GM18907 (cell line): ENCODE measurements at regions not wholly inside any gene's neighbourhood (a gene's known extent, or its start where the extent isn't known, plus 50 kb on each side); places are given as distances from the start of the nearest gene placed in this dataset.
A peak's percentile ranks its signal among the peaks of the same experiment; 100 is the strongest.

Source experiments
- ATAC-seq: cut with Tn5 transposase; IDR thresholded peaks from one replicate; pipeline ENCODE4 v1.9.1; 2021; ENCODE audit warnings: mild to moderate bottlenecking, moderate library complexity; ENCODE audit not compliant: unreplicated experiment

DNA sequence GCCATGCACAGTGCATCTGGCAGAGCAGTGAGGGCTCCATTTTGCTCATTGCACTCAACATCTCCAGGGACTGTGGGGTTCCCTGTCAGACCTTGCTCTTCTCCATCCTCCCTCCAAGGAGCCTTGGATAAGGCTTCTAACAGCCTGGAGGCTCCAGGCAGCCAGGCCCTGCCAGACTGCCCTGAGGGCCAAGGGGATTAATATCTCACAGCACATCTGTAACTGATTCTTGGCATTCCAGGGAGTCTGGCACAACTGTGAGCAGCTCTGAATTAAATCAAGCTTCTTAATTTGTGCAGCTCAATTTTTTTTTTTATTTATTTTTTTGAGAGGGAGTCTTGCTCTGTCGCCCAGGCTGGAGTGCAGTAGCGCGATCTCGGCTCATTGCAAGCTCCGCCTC, 224.5 kb upstream of the PGRMC2 start:
- ATAC-seq: no peak

DNA sequence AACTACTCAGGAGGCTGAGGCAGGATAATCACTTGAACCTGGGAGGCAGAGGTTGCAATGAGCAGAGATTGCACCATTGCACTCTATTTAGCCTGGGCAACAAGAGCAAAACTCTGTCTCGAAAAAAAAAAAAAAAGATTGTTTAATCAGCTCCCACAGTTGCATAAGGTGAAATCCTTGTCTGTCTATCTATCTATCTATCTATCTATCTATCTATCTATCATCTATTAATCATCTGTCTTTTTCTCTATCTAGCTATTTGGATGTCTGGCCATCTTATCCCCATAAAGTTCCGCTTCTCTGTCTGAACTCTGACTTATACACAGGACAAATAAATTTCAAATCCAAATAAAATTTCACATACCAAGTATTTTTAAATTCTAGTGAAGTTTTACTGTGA, 223.2 kb upstream of the PGRMC2 start:
- no peak for ATAC-seq

DNA sequence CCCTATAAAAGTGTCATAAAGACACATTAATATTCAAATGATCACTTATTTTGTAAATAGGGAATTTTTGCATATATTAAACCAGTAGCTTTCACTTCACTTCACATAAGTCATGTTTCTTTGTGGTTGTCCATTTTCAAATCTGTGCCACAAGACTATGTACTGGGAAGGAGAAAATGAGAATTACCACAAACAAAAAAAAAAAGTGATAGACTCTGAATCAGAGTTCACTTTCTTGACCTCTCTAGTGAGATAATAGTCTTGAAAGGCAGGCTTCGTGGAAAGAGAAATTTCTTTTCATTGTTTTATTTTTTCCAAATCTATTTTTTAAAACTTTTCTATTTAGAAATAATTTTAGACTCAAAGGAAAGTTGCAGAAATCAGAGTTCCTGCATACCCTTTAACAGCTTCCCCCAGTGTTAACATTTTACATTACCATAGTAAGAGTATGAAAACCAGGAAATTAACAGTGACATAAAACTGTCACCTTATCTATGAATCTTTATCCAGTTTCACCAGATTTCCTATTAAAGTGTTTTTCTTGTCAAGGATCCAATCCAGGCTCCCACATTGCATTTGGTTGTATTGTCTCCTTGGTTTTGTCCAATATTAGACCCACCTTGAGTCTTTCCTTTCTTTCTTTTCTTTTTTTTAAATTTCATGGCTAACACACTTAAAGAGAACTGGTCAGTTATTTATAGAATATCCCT, 215.4 kb upstream of the PGRMC2 start:
- ATAC-seq: no peak

DNA sequence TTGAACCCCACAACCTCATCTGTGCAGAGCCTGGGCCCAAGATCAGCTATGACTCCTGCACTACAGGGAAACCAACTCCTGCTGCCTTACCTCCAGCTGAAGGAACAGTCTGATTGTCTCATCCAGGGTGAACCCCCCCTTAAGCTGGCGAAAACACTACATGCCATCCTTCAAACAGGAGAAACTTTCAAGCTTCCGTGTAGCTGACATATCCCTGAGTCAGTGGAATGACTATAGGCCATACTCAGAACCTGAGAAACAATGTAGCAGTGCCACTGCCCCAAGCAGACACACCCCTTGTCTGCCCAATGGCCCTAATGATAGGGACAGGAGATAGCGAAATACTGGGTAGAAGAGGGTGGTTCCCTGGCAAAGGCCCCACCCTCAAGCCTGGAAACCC, 213.6 kb upstream of the PGRMC2 start:
- no peak for ATAC-seq

DNA sequence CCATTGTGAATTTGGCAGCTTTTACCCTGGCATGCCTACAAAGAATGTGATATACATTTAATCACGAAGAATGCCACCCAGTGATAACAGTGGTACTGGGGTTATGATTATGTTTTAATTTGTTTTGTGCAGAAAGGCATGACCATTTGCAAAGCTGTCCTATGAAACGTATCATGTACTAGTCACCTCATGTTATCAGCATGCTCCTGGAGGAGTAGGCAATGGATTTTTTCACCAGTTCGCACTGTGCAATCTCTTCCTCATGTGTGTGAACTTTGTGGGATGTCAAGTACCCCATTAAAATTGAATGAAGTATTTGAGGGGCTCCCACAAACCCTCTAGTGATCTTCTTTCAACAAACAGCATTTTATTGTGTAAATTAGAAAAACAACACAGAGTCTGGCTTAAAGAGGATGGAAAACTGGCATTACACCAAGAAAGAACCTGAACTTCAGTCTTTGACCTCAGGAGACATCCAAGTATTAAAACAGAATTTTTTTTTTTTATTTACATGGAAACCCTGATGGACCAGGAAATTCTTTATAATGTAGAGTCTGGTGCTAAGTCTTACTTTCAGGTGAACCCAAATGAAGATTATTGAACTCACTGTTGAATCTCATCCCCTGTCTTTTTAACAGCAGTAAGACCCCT, 200.6 kb upstream of the PGRMC2 start:
- ATAC-seq: no peak

DNA sequence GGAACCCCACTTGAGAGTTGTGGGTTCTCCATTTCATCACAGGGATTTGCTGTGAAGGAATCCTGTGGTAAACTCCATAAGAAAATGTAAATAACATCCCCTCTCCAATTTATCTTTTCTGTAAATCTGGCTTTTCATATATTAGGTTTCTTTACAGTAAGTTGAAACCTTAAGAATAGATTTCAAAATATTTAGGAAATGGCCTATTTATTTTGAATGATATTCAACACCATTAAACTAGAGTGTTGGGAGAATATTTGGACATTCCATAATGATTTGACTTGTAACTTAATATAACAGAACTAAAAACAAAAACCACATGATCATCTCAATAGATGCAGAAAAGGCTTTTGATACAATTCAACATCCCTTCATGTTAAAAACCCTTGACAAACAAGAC, 197.3 kb upstream of the PGRMC2 start:
- ATAC-seq: no peak

DNA sequence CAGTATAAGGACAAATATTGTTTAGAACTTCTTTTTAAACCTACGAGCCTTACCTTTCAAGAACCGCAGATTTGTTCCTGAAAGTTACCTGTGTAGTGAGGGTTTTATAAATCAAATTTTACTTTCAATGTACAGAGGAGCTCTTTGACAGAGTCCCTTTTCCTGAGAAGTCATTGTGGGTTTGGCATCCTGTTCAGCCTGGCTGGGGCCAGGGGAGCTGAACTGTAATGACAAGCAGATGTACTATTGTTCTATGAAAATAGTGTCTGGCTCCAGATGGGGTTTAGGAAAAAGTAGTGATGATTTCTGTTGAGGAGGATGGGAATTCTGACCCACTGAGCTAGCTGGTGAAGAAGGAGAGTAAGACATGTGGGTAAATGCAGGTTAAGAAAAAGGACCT, 196.2 kb upstream of the PGRMC2 start:
- ATAC-seq: no peak

DNA sequence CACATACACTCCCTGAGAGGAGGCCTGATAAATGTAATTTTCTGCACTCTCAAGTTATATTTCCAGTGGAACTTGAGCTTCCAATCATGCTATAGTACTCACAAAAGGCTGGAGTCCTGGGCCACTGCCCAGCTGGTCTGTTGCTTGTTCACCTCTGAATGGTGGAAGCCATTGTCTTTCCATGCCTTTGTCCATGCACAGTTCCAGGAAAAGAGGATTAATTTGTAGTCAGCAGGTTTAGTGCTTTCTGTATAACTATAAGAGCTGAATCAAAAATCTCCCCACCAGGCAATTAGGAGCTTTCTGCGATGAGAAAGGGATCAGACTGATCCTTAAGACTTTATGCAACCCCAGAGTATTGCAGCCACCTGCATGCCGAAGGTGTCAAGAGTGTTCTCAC, 195.4 kb upstream of the PGRMC2 start:
- no peak for ATAC-seq

DNA sequence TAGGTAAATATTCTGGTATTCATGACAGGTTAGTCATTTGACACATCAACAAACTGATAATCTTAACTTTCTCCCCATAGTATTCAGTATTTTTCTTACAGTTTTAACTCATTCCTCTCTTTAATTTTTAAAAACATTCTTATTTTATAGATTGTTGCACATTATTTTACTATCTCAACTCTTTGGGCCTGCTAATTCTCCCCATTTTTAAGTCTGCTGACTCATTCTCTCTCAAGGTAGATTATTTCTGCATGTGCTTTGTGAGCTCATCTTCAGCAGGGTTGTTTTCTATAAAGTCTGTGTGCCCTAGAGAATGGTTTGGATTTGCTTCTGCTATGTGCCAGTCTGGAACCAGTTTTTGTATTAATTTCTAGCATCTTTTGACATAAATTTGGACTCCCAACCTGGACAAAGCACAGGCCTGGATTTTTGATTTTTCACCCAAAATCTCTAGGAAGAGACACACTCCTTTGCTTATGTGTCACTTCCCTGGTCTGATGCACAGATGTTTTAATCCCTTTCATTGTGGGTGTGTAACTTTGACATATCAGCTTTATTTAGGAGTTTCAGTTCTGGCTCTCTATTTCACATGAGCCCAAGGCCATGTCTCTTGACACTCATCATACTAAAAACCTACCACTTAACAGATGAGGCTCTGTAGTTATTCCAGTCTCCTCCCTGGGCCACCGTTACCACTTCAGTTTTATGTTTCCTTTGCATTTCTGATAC, 194.3 kb upstream of the PGRMC2 start:
- ATAC-seq: no peak

DNA sequence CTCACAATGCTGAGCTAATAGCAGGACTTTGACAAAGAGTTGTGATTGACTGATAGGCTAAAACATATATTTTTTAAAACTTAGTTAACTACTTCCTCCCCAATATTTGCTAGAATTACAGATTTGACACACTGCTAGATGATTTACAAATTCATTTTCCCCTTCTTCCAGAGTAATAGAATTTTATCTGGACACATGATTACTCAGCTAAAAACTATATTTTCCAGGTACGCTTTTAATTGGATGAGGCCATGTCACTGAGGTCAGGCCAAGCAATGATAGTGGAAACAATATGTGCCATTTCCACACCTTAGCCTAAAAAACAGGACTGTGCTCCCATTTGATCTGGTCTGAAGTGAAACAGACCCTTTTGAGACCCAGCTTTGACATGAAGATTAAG, 193.3 kb upstream of the PGRMC2 start:
- no peak for ATAC-seq

DNA sequence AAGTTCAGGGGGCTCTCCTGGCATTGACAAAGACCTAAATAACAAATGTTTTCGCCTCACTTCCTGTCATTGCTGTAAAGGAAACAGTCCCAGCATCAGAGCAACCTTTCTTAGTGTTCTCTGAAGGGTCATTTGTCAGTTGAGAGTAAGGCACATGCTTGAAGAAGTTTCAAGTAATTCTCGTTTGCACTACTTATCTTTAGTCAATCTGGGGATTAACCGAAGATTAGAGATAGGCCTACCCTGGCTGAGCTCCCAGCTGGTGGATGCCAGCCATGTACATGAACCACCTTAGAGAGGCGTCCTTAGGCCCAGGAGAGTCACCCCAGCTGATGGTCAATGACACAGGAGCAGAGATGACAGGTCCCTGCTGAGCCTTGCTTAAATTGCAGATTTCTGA, 189.9 kb upstream of the PGRMC2 start:
- no peak for ATAC-seq

DNA sequence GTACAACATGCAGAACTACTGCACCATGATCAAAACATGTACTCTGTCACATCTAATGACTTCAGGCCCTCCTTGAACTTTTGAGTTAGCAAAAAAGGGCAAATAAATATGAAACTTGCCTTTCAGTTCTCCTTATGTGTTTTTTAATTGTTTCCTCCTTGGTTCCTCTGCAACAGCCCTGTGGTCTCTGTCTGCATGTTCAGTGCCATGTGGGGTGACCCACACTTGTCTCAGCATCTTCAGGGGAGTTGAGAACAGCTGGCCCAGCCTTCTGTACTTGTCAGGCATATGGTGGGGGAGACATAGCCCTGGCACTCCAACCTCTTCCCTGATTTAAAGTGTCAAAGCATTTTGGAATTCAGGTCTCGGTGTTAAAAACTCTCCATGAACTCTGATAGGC, 188.0 kb upstream of the PGRMC2 start:
- ATAC-seq: no peak

DNA sequence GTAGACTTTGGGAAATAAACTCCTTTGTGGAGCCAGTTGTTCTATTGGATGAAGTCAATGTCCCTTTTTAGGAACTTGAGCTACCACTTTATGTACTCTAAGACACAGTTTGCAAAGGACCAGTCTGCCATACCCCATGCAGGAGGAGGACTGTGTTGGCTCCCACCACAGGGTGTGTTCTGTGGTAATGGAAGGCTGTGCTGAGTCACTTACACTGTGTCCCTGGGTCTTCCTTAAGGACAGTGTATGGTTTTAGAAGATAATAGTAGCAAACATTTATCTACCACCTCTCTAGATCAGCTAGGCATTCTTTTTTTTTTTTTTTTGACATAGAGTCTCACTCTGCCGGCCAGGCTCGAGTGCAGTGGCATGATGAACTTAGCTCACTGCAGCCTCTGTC, 184.0 kb upstream of the PGRMC2 start:
- ATAC-seq: no peak

DNA sequence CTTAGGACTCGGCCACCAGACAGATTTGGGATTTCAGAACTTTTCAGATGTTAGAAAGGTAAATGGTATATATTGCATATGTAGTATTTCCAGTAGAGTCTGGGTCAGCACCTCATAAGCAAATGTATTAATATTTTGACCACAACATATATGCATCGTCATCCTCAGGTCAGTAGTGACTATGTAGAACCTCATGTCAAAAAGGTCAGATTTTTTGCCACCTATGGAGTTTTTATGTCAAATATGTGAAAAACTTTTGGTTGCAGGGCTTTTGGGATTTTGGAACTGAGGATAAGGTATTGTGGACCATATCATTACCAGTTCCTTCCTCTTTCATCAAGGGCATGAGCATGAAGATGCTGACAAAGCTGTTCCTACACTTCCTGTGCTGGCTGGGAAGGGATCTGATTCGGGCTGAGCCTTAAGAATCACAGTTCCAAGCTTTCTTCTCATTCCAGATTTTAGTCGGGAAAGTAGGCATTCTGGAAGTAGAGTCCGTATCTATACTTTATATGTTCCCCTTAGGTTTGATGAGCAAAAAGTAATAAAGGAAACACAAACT, 183.0 kb upstream of the PGRMC2 start:
- no peak for ATAC-seq

DNA sequence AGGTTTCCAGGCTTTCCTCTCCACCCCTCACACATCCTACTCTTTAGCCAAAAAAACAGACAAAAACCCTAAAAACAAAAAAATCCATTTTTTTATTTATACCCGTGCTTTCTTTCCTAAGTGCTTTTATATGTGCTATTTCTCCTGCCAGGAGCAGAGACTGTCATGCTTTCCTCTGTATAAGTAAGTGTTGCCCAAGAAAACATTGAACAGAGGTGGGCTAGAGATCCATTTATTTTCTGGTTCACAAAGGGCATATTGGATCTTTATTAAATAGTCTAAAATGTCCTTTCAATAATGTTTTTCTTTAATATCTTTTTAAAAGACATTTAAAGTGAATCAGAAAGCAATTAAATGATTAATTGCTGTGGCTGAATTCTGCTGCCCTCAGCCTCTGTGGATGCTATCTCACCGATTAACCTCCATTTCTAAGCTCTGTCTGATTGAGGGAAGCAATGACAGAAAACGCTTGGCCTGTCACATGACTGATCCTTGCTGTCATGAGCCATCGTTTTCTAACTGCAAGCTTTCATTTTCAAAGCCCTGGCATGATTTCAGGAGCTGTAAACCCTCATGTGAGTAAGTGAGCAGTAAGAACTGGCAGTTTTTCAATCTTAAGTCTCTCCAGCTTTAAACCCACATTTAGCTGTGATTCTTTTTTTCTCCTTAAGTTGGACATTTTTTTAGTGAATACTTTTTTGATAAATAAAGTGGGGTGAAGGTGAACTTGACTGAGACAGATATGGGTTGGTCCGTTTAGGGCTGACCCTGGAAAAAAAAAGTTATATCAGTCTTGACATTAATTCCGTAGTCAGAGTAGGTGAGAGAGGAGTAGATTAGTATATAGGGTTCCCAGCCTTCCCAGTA, 180.7 kb upstream of the PGRMC2 start:
- no peak for ATAC-seq

DNA sequence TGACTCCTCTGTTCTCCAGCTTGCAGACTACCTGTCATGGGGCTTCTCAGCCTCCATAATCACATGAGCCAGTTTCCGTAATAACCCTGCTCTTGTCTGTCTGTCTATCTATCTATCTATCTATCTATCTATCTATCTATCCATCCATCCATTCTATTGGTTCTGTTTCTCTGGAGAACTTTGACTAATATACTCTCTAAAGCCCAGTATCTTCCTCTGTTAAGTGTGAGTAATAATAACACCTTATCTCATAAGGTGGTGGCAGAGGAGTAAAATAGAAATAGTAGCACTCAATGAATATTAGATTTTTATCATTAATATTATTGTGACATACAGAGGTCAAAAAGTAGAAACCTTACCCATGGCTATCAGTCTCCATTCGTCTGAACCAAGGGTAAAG, 177.9 kb upstream of the PGRMC2 start:
- no peak for ATAC-seq

DNA sequence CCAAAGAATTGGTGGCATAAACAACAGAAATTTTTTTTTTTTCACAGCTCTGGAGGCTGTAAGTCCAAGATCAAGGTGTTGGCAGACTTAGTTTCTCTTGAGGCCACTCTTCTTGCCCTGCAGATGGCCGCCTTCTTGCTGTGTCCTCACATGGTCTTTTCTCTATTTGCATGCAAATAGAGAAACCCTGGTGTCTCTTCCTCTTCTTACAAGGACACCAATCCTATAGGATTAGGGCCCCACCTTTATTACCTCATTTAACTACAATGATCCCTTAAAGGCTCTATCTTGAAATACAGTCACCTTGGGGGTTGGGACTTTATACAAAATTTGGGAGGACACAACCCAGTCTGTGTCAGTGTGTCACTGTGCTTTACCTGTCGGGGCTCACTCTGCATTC, 175.4 kb upstream of the PGRMC2 start:
- ATAC-seq: no peak

DNA sequence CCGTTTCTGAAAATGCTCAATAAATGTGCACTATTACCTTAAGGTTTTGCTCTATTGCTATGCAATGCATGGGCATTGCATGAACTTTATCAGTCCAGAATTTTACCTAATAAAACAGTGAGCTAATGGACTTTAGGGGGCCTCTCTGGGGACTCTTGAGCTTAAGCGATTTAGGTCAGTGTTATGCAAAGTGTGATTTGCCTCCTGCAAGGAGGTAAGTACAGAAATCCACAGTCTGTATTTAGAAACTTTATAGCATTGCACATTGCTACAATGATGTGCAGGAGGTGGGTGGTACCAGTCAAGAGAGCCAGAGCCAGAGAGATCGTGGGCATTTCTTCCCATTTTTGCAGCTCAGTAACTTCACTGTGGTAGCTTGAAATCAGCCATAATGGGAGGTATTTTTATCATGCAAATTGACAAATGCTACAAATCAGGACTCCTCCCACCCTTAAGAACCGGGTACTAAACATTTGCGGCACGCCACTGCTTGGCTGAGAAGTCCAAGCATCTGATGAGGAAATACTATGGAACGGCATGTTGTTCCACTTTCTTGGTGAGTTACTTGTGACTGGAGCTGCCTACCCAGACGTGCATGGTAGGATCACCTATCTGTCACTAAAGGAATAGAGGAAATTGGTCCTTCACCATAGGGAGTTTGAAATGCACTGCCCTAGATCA, 174.6 kb upstream of the PGRMC2 start:
- no peak for ATAC-seq

DNA sequence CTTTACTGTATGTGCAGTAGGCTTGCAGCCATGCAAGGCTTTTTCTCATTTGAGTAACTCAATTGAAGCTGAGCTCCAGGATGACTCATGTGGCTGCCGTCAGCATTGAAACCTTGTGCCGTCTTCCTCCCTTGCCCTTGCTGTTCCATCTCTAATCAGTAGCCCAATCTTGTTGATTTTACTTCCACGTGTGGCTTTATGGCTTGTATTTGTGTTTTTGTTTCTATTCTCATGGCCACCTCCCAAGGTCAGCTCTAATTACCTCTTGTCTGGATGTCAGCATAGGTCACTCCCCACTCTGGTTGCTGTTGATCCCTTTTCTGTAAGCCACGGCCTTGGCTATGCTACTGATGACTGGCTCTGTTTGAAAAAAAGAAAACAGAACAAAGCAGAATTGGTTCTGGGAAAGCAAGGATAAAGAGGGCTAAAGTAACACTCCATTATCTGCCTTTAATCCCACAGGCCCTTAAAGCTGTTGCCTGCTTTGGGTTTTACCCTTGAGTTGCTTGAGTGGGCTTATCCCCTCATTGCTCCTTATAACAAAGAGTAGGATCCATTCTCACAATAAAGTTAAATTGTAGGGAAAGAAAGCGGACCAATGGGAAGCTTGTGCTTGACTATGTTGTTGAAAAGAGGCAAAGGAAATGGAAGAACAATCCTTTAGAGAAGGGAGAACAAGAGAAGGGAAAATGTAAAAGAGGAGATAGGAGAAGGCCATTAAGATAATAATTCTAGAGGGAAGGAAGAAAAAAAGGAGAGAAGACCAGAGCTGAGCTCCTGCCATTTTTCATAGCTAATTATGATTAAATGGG, 173.9 kb upstream of the PGRMC2 start:
- peak; percentile 62 for ATAC-seq

DNA sequence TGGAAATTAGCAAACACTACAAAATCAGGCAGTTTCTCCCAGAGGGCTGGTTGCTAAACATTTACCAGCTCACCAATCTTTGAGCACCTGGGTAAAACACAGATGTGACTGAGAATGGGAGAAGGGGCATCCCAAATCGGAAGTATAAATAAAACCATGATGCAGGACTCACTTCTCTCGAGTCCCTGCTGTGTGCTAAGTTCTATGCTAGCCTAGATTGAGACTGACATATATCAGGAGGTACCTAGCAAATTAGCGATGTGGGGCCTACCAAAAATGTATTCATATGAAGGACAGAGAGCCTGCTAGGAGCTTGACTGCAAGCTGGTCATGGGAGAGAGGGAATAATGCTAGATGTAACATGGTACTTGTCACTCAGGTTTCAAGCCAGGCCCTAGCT, 171.9 kb upstream of the PGRMC2 start:
- ATAC-seq: no peak
